ENCODE measurements at regions not wholly inside any gene's neighbourhood (a gene's known extent, or its start where the extent isn't known, plus 50 kb on each side); places are given as distances from the start of the nearest gene placed in this dataset.
A peak's percentile ranks its signal among the peaks of the same experiment; 100 is the strongest.

- no peak for DNase-seq
- POLR2A ChIA-PET, result no interaction called here
- no peak for TF ChIP-seq SIN3A (IDR thresholded peaks at IDR 0.05; ENCODE audit: borderline replicate concordance, low read depth, low read length)
- H2AFZ ChIP-seq (ENCODE audit: low read depth), result no peak overlapping the region
- H4K20me1 ChIP-seq (ENCODE audit: insufficient read depth), result no peaks in the 10 kb centered on the region
- WGBS (ENCODE audit: low lambda C conversion rate), result 69% methylated on average over 4 of the region's 4 CpGs
- no peak overlapping the region for H3K27ac ChIP-seq (ENCODE audit: low read depth in 2 of 2, low read length in 1 of 2)
- peaks cover 0 to 16% of the 10 kb centered on the region in 2 experiments for H3K36me3 ChIP-seq (replicated peaks in 1 of 2; ENCODE audit: control insufficient read depth in 1 of 2, insufficient read depth in 2 of 2, low read length in 1 of 2)
- no peak overlapping the region for H3K4me3 ChIP-seq (ENCODE audit: low read depth in 2 of 2, low read length in 1 of 2)
- peaks cover 0 to 5% of the 10 kb centered on the region in 2 experiments; a peak in 1 of 4 replicates for H3K4me1 ChIP-seq (ENCODE audit: control insufficient read depth in 1 of 2, insufficient read depth in 2 of 2, low read depth in 1 of 2, low read length in 1 of 2)
- H3K27me3 ChIP-seq (ENCODE audit: insufficient read depth), result no peaks in the 10 kb centered on the region
- peaks cover 34% of the 10 kb centered on the region for H3K79me2 ChIP-seq (ENCODE audit: insufficient read depth)
- no peaks in the 10 kb centered on the region for H3F3A ChIP-seq (replicated peaks; ENCODE audit: insufficient read depth)
- CTCF ChIA-PET, result no interaction called here
- H3K9me3 ChIP-seq, result no peaks in the 10 kb centered on the region
- H3K9ac ChIP-seq, result no peak overlapping the region
- H3K4me2 ChIP-seq, result no peak overlapping the region
- H3K9me2 ChIP-seq, result no peaks in the 10 kb centered on the region
Measured at GRCh38 chr11:8779107-8779506, 96.5 kb downstream of the RPL27A start.

- H3K27ac ChIP-seq (ENCODE audit: low read depth in 2 of 2, low read length in 1 of 2), result no peak overlapping the region
- H2AFZ ChIP-seq (ENCODE audit: low read depth), result no peak overlapping the region
- H4K20me1 ChIP-seq (ENCODE audit: insufficient read depth), result no peaks in the 10 kb centered on the region
- H3K9me3 ChIP-seq, result no peaks in the 10 kb centered on the region
- POLR2A ChIA-PET, result no interaction called here
- no peak for DNase-seq
- H3K4me2 ChIP-seq, result no peak overlapping the region
- H3K9ac ChIP-seq, result no peak overlapping the region
- CTCF ChIA-PET, result interaction anchor here (1.0 kb wide), 1 partner anchor 17 kb away, joined by 3 read pairs; no protein-coding TSS in a partner anchor
- H3K4me3 ChIP-seq (ENCODE audit: low read depth in 2 of 2, low read length in 1 of 2), result no peak overlapping the region
- peaks cover 0 to 5% of the 10 kb centered on the region in 2 experiments; a peak in 1 of 4 replicates for H3K4me1 ChIP-seq (ENCODE audit: control insufficient read depth in 1 of 2, insufficient read depth in 2 of 2, low read depth in 1 of 2, low read length in 1 of 2)
- peaks cover 0 to 16% of the 10 kb centered on the region in 2 experiments for H3K36me3 ChIP-seq (replicated peaks in 1 of 2; ENCODE audit: control insufficient read depth in 1 of 2, insufficient read depth in 2 of 2, low read length in 1 of 2)
- H3K27me3 ChIP-seq (ENCODE audit: insufficient read depth), result no peaks in the 10 kb centered on the region
- WGBS (ENCODE audit: low lambda C conversion rate), result 98% methylated on average over 9 of the region's 10 CpGs
- H3F3A ChIP-seq (replicated peaks; ENCODE audit: insufficient read depth), result no peaks in the 10 kb centered on the region
- peaks cover 35% of the 10 kb centered on the region for H3K79me2 ChIP-seq (ENCODE audit: insufficient read depth)
- H3K9me2 ChIP-seq, result no peaks in the 10 kb centered on the region
- TF ChIP-seq CTCF (IDR thresholded peaks at IDR 0.05), result no peak
- TF ChIP-seq USF2 (IDR thresholded peaks at IDR 0.05; ENCODE audit: borderline replicate concordance, low read depth, low read length), result no peak
Measured at GRCh38 chr11:8779732-8780131, 97.1 kb downstream of the RPL27A start.

GRCh38 chr11:8784954-8785353 is 102.4 kb downstream of the RPL27A start:
- Histone ChIP-seq H4K20me1 (ENCODE audit: insufficient read depth) (0 out of 2 replicates have a peak, but pooled peaks cover 6% of the 10 kb centered on the region), H3K4me1 (ENCODE audit: control insufficient read depth in 1 of 2, insufficient read depth in 2 of 2, low read depth in 1 of 2, low read length in 1 of 2) (peaks cover 0 to 9% of the 10 kb centered on the region in 2 experiments; a peak in 2 of 4 replicates), H3K27me3 (ENCODE audit: insufficient read depth) (no peaks in the 10 kb centered on the region), H3K4me3 (ENCODE audit: low read depth in 2 of 2, low read length in 1 of 2) (no peak overlapping the region), H3K9me2 (no peaks in the 10 kb centered on the region), H3K4me2 (no peak overlapping the region), H2AFZ (ENCODE audit: low read depth) (no peak overlapping the region), H3K27ac (ENCODE audit: low read depth in 2 of 2, low read length in 1 of 2) (peak overlapping the region in 1 of 2 experiments; percentile 43; a peak in 2 of 4 replicates), H3F3A (replicated peaks; ENCODE audit: insufficient read depth) (peaks cover 4% of the 10 kb centered on the region), H3K9ac (no peak overlapping the region), H3K36me3 (replicated peaks in 1 of 2; ENCODE audit: control insufficient read depth in 1 of 2, insufficient read depth in 2 of 2, low read length in 1 of 2) (peaks cover 0 to 8% of the 10 kb centered on the region in 2 experiments), H3K9me3 (no peaks in the 10 kb centered on the region), H3K79me2 (ENCODE audit: insufficient read depth) (peaks cover 45% of the 10 kb centered on the region)
- ChIA-PET CTCF (interaction anchor here (1.1 kb wide), 1 partner anchor 42 kb away, joined by 3 read pairs; no protein-coding TSS in a partner anchor), POLR2A (no interaction called here)
- 69% methylated on average over 6 of the region's 6 CpGs for WGBS (ENCODE audit: low lambda C conversion rate)
- peak; percentile 60 for DNase-seq
- TF ChIP-seq NRF1 (IDR thresholded peaks at IDR 0.05; ENCODE audit: low read depth, low read length), result no peak
